Muscle layer of duodenum (tissue), 2 donors: ENCODE measurements at regions not wholly inside any gene's neighbourhood (a gene's known extent, or its start where the extent isn't known, plus 50 kb on each side); places are given as distances from the start of the nearest gene placed in this dataset.

ENCODE experiments used
- H3K27ac ChIP-seq: one replicate; pipeline ENCODE4 v1.7.0; 2013; ENCODE audit warnings: mild to moderate bottlenecking, low read length
- H3K27me3 ChIP-seq: one replicate; pipeline ENCODE4 v1.7.0; 2013; ENCODE audit warnings: low read depth, mild to moderate bottlenecking, control low read depth, low read length
- H3K36me3 ChIP-seq, 2 donors: one replicate each; pipeline ENCODE4 v1.7.0; 2013; ENCODE audit warnings: low read length in 2 of 2, control low read depth in 1 of 2, mild to moderate bottlenecking in 1 of 2; ENCODE audit not compliant: insufficient read depth in 2 of 2, control insufficient read depth in 1 of 2
- H3K4me1 ChIP-seq, 2 donors: one replicate each; pipeline ENCODE4 v1.7.0; 2013; ENCODE audit warnings: low read length in 2 of 2, mild to moderate bottlenecking in 2 of 2, control low read depth in 1 of 2, moderate library complexity in 1 of 2; ENCODE audit not compliant: insufficient read depth in 2 of 2, control insufficient read depth in 1 of 2
- H3K4me3 ChIP-seq, 2 donors: one replicate each; pipeline ENCODE4 v1.7.0; 2013; ENCODE audit warnings: low read length in 2 of 2, low read depth in 1 of 2, mild to moderate bottlenecking in 1 of 2
- H3K9me3 ChIP-seq, 2 donors: one replicate each; pipeline ENCODE4 v1.7.0; 2013; ENCODE audit warnings: low read length in 2 of 2, control low read depth in 1 of 2, mild to moderate bottlenecking in 1 of 2; ENCODE audit not compliant: control insufficient read depth in 1 of 2
- donor health status: healthy.

DNA sequence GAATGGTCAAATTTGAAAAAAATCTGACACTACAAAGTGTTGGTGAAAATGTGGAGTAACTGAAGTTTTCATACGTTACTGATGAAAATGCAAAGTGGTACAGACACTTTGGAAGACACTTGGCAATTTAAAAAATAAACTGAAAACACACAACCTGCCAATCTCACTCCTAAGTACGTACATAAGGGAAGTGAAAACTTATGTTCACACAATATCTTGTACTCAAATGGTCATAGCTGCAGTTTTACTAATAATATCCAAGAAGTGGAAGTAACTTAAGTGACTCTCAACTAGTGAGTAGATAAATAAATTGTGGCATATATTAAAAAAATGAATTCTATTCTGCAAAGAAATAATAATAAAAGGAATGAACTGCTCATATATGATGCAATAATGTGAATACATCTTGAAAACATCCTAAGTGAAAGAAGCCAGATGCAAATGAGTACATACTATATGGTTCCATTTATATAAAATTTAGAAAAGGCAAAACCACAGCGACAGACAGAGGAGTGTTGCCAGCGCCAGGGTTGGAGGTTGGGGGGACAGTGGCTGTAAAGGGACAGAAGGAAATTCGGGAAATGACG is 198.2 kb downstream of the ERMARD start:
- no peaks in the 10 kb centered on the region for H3K9me3 ChIP-seq
- no peak overlapping the region for H3K4me3 ChIP-seq

DNA sequence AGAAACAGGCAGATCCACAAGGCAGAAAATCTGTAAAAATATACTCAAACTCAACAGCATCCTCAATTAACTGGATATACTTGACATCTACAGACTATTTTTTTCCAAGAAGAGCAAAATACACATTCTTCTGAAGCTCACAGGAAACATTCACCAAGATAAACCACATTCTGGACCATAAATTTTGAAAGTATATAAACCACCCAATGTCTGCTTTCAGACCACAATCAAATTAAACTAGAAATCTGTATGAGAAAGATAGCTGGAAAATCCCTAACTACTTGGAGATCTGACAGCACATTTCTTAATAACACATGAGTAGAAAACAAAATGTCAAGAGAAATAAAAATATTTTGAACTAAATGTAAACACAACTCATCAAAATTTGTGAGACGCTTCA is 195.5 kb downstream of the ERMARD start:
- Histone ChIP-seq H3K27ac (no peak overlapping the region), H3K27me3 (no peaks in the 10 kb centered on the region), H3K4me1 (no peaks in the 10 kb centered on the region), H3K36me3 (no peaks in the 10 kb centered on the region), H3K9me3 (peaks cover 0 to 4% of the 10 kb centered on the region in 2 donors), H3K4me3 (no peak overlapping the region)

More for the DNA sequence above, 198.2 kb downstream of the ERMARD start:
- Histone ChIP-seq H3K36me3 (no peaks in the 10 kb centered on the region), H3K4me1 (no peaks in the 10 kb centered on the region), H3K27me3 (no peaks in the 10 kb centered on the region), H3K27ac (no peak overlapping the region)

- Histone ChIP-seq H3K27ac (no peak overlapping the region), H3K9me3 (peaks cover 0 to 4% of the 10 kb centered on the region in 2 donors), H3K36me3 (no peaks in the 10 kb centered on the region), H3K27me3 (no peaks in the 10 kb centered on the region), H3K4me1 (no peaks in the 10 kb centered on the region), H3K4me3 (no peak overlapping the region)
These were observed 193.7 kb downstream of the ERMARD start for GRCh38 chr6:169945117-169945516.

GRCh38 chr6:169944415-169944814 is 193.0 kb downstream of the ERMARD start:
- Histone ChIP-seq H3K4me1 (no peaks in the 10 kb centered on the region), H3K27me3 (no peaks in the 10 kb centered on the region), H3K4me3 (no peak overlapping the region), H3K36me3 (no peaks in the 10 kb centered on the region), H3K9me3 (peaks cover 0 to 4% of the 10 kb centered on the region in 2 donors), H3K27ac (no peak overlapping the region)

DNA sequence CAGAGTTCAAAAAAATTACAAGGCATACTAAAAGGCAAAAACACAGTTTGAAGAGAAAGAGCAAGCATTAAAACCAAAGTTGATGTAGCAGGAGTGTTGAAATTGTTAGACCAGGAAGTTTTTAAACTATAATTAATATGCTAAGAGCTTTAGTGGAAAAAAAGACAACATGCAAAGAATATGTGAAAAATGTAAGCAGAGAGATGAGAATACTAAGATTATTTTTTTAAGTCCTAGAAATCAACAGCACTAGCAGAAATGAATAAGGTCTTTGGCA is 192.6 kb downstream of the ERMARD start:
- Histone ChIP-seq H3K4me1 (no peaks in the 10 kb centered on the region), H3K27ac (no peak overlapping the region), H3K4me3 (no peak overlapping the region), H3K27me3 (no peaks in the 10 kb centered on the region), H3K36me3 (no peaks in the 10 kb centered on the region), H3K9me3 (peaks cover 0 to 4% of the 10 kb centered on the region in 2 donors)

DNA sequence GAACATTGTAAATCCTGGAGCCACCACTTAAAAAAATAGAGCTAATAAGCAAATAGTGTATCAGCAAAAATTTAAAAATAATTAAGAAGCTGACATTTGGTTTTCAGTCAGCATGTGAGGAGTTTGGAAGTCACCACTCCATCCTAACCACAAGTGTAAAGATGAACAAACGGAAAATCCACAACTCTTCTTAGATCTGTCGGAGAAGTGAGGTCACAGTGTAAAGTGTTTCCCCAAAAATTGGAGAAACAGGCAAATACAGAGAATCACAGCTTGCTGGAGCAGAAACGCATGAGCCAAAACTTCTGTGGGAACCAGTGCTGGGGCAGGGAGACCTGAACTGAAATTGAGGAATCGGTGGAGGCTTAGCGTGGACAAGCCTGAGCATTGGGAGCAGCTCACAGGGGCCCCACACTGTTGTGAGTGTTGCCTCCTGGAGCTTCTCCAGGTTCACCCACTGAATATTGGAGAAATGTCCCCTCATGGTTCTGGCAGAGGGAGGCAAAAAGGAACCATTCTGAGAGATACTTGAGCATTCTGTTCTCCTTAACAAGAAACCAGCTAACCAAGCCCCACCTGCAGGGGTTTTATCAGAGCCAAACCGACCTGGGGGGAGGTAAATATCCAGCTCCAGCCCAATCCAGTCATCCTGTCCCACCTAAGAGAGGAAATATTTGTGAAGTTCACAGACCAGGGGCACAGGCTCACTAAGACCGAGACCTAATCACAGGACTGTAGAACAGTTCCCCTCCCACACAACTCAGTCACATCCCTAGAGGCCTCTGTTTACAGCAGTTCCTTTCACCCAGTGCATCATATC is 192.0 kb downstream of the ERMARD start:
- no peak overlapping the region for H3K27ac ChIP-seq
- no peaks in the 10 kb centered on the region for H3K27me3 ChIP-seq
- H3K4me3 ChIP-seq = no peak overlapping the region
- H3K9me3 ChIP-seq = peaks cover 0 to 4% of the 10 kb centered on the region in 2 donors
- H3K36me3 ChIP-seq = no peaks in the 10 kb centered on the region
- no peaks in the 10 kb centered on the region for H3K4me1 ChIP-seq

DNA sequence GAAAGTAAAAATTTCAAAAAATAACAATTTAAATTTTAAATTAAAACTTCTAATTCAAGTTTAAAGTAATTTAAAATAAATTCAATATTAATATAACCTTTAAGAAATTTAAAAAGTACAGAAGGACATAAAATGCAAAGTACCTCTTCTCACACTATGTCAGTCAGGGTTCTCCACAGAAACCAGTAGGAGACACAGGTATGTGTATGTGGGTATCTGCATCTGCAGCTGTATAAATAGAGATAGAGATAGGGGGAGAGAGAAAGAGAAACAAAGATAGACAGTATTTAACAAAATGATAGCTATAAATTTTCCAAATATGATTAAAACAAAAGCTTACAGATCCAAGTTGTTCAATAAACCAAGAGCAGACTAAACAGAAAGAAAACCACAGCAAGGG is 190.8 kb downstream of the ERMARD start:
- Histone ChIP-seq H3K27me3 (no peaks in the 10 kb centered on the region), H3K4me3 (no peak overlapping the region), H3K9me3 (peaks cover 0 to 4% of the 10 kb centered on the region in 2 donors), H3K27ac (no peak overlapping the region), H3K4me1 (no peaks in the 10 kb centered on the region), H3K36me3 (no peaks in the 10 kb centered on the region)

DNA sequence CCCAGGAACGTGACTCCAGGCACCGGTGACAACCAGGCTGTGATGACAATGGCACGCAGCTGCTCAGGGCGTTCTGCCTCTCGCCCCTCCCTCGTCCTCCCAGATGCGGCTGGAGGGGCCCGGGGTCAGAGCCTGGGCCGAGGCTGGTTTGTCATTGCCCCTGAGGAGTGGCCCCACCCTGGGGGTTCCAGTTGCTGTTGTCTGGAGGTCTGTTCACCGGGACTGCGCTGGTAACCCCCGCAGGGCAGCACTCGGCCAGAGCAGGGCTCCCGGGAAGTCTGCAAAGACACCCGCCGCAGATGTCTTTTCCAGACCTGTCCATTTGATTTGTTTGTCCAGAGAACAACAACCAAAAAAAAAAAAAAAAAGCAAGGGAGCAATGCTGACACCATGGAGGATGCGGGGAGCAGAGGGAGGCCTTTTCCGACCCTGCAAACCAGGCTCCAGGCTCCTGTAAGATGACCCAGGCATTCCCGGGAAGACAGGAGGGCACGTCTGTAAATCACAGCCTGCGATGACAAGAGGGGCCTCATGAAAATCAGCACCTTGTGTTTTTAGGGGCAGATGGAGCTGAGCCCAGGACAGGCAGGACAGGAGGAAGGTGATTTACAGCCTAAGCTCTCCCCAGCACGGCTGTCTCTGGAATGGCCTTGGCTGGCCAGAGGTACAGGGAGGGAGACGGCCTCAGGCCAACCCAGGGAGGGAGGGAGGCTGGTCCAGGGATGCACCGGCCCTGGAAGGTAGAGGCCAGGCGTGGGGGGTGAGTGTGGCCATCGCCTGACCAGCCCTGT is 189.3 kb downstream of the ERMARD start:
- Histone ChIP-seq H3K27ac (no peak overlapping the region), H3K4me3 (no peak overlapping the region), H3K27me3 (no peaks in the 10 kb centered on the region), H3K9me3 (peaks cover 0 to 4% of the 10 kb centered on the region in 2 donors), H3K4me1 (no peaks in the 10 kb centered on the region), H3K36me3 (no peaks in the 10 kb centered on the region)

GRCh38 chr6:169939554-169940164 is 188.2 kb downstream of the ERMARD start:
- peaks cover 0 to 4% of the 10 kb centered on the region in 2 donors for H3K9me3 ChIP-seq
- no peaks in the 10 kb centered on the region for H3K27me3 ChIP-seq
- H3K36me3 ChIP-seq = no peaks in the 10 kb centered on the region
- H3K27ac ChIP-seq = no peak overlapping the region
- H3K4me1 ChIP-seq = no peaks in the 10 kb centered on the region
- H3K4me3 ChIP-seq = no peak overlapping the region

DNA sequence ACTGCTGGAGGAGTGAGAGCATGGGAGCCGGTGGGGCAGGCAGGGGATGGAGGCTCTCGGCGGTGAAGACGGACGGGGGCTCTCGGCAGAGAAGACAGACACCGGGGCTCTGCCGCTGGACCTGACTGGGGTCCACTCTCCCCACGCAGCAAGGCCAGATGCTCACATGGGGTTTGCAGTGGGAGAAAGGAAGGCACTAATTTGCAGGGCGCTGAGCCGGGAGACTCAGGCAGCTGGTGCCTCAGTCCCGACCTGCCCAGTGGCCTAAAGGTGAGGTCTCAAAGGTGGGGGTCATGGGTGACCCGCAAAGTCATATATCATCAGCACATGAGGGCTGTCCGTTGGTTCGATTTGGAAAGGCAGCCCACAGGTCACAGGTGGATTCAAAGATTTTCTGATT is 187.3 kb downstream of the ERMARD start:
- H3K27ac ChIP-seq = no peak overlapping the region
- peaks cover 0 to 3% of the 10 kb centered on the region in 2 donors for H3K4me1 ChIP-seq

GRCh38 chr6:169938262-169938701 is 186.9 kb downstream of the ERMARD start:
- peaks cover 0 to 4% of the 10 kb centered on the region in 2 donors for H3K4me1 ChIP-seq
- no peak overlapping the region for H3K4me3 ChIP-seq
- H3K27me3 ChIP-seq = no peaks in the 10 kb centered on the region
- no peak overlapping the region for H3K27ac ChIP-seq
- no peaks in the 10 kb centered on the region for H3K9me3 ChIP-seq
- H3K36me3 ChIP-seq = no peaks in the 10 kb centered on the region

More for the DNA sequence above, 187.3 kb downstream of the ERMARD start:
- H3K27me3 ChIP-seq = no peaks in the 10 kb centered on the region
- H3K9me3 ChIP-seq = peaks cover 0 to 3% of the 10 kb centered on the region in 2 donors
- H3K36me3 ChIP-seq = no peaks in the 10 kb centered on the region
- H3K4me3 ChIP-seq = no peak overlapping the region
